ENCODE measurements at regions not wholly inside any gene's neighbourhood (a gene's known extent, or its start where the extent isn't known, plus 50 kb on each side); places are given as distances from the start of the nearest gene placed in this dataset.

GRCh38 chr21:35965699-35966098 is 94.6 kb downstream of the SETD4 start:
- Histone ChIP-seq H2AFZ (no peak overlapping the region), H3F3A (ENCODE audit: insufficient read depth) (no peaks in the 10 kb centered on the region), H3K9me2 (ENCODE audit: insufficient read depth) (no peaks in the 10 kb centered on the region), H3K27ac (no peak overlapping the region), H3K4me2 (ENCODE audit: unreplicated experiment) (no peak overlapping the region), H3K4me1 (ENCODE audit: insufficient read depth) (no peaks in the 10 kb centered on the region), H4K20me1 (ENCODE audit: insufficient read depth) (no peaks in the 10 kb centered on the region), H3K79me2 (ENCODE audit: insufficient read depth) (no peaks in the 10 kb centered on the region), H3K4me3 (no peak overlapping the region), H3K27me3 (replicated peaks; ENCODE audit: insufficient read depth) (no peaks in the 10 kb centered on the region), H3K9me3 (ENCODE audit: low read depth) (no peaks in the 10 kb centered on the region), H3K36me3 (ENCODE audit: low read depth) (no peaks in the 10 kb centered on the region), H3K9ac (no peak overlapping the region)
- WGBS, 2 experiments (ENCODE audit: low coverage in 1 of 2, low lambda C conversion rate in 2 of 2, missing lambda C conversion rate in 2 of 2) = 71% methylated on average over 4 of the region's 4 CpGs
- in situ Hi-C loops (cut with MboI) = no loop called here
- DNase-seq = no peak
- no peak for TF ChIP-seq EZH2 (IDR thresholded peaks at IDR 0.05; ENCODE audit: insufficient read depth, poor library complexity, severe bottlenecking)
- no peak for TF ChIP-seq EZH2phosphoT487 (IDR thresholded peaks at IDR 0.05; ENCODE audit: insufficient read depth, low read depth)

- Histone ChIP-seq H2AFZ (no peak overlapping the region), H3K9me3 (ENCODE audit: low read depth) (no peaks in the 10 kb centered on the region), H4K20me1 (ENCODE audit: insufficient read depth) (no peaks in the 10 kb centered on the region), H3K27ac (no peak overlapping the region), H3K9me2 (ENCODE audit: insufficient read depth) (no peaks in the 10 kb centered on the region), H3K27me3 (replicated peaks; ENCODE audit: insufficient read depth) (no peaks in the 10 kb centered on the region; the same call in 1 of the 2 replicates), H3K36me3 (ENCODE audit: low read depth) (no peaks in the 10 kb centered on the region), H3K9ac (no peak overlapping the region), H3F3A (ENCODE audit: insufficient read depth) (no peaks in the 10 kb centered on the region), H3K4me1 (ENCODE audit: insufficient read depth) (no peaks in the 10 kb centered on the region), H3K4me3 (no peak overlapping the region), H3K79me2 (ENCODE audit: insufficient read depth) (no peaks in the 10 kb centered on the region), H3K4me2 (ENCODE audit: unreplicated experiment) (no peak overlapping the region)
- 62 to 66% methylated on average over 9 of the region's 9 CpGs for WGBS, 2 experiments (ENCODE audit: low coverage in 1 of 2, low lambda C conversion rate in 2 of 2, missing lambda C conversion rate in 2 of 2)
- DNase-seq = no peak
- no peak for TF ChIP-seq EZH2phosphoT487 (IDR thresholded peaks at IDR 0.05; ENCODE audit: insufficient read depth, low read depth)
- TF ChIP-seq EZH2 (IDR thresholded peaks at IDR 0.05; ENCODE audit: insufficient read depth, poor library complexity, severe bottlenecking) = no peak
- in situ Hi-C loops (cut with MboI) = no loop called here
These were observed 96.3 kb downstream of the SETD4 start for GRCh38 chr21:35963920-35964451.

GRCh38 chr21:35962917-35963316 is 97.4 kb downstream of the SETD4 start:
- no peaks in the 10 kb centered on the region for H3K9me2 ChIP-seq (ENCODE audit: insufficient read depth)
- no peak for DNase-seq
- H3K4me3 ChIP-seq = no peak overlapping the region
- no peaks in the 10 kb centered on the region; the same call in 1 of the 2 replicates for H3K27me3 ChIP-seq (replicated peaks; ENCODE audit: insufficient read depth)
- H3K27ac ChIP-seq = no peak overlapping the region
- H3K9ac ChIP-seq = no peak overlapping the region
- in situ Hi-C loops (cut with MboI) = no loop called here
- TF ChIP-seq EZH2phosphoT487 (IDR thresholded peaks at IDR 0.05; ENCODE audit: insufficient read depth, low read depth) = no peak
- TF ChIP-seq EZH2 (IDR thresholded peaks at IDR 0.05; ENCODE audit: insufficient read depth, poor library complexity, severe bottlenecking) = no peak
- H3K4me2 ChIP-seq (ENCODE audit: unreplicated experiment) = no peak overlapping the region
- WGBS, 2 experiments (ENCODE audit: low coverage in 1 of 2, low lambda C conversion rate in 2 of 2, missing lambda C conversion rate in 2 of 2) = 73 to 75% methylated on average over 2 of the region's 2 CpGs
- no peaks in the 10 kb centered on the region for H3K79me2 ChIP-seq (ENCODE audit: insufficient read depth)
- no peaks in the 10 kb centered on the region for H3K4me1 ChIP-seq (ENCODE audit: insufficient read depth)
- no peaks in the 10 kb centered on the region for H3F3A ChIP-seq (ENCODE audit: insufficient read depth)
- H4K20me1 ChIP-seq (ENCODE audit: insufficient read depth) = no peaks in the 10 kb centered on the region
- no peaks in the 10 kb centered on the region for H3K9me3 ChIP-seq (ENCODE audit: low read depth)
- H3K36me3 ChIP-seq (ENCODE audit: low read depth) = no peaks in the 10 kb centered on the region
- no peak overlapping the region for H2AFZ ChIP-seq

GRCh38 chr21:35954066-35954465 is 106.3 kb downstream of the SETD4 start:
- Histone ChIP-seq H3K4me3 (no peak overlapping the region), H3K36me3 (ENCODE audit: low read depth) (no peaks in the 10 kb centered on the region), H3K9ac (no peak overlapping the region), H3K27ac (no peak overlapping the region), H4K20me1 (ENCODE audit: insufficient read depth) (no peaks in the 10 kb centered on the region), H3F3A (ENCODE audit: insufficient read depth) (no peaks in the 10 kb centered on the region), H3K9me3 (ENCODE audit: low read depth) (no peaks in the 10 kb centered on the region), H3K9me2 (ENCODE audit: insufficient read depth) (no peaks in the 10 kb centered on the region), H2AFZ (no peak overlapping the region), H3K79me2 (ENCODE audit: insufficient read depth) (no peaks in the 10 kb centered on the region), H3K4me2 (ENCODE audit: unreplicated experiment) (no peak overlapping the region), H3K4me1 (ENCODE audit: insufficient read depth) (no peaks in the 10 kb centered on the region), H3K27me3 (replicated peaks; ENCODE audit: insufficient read depth) (no peaks in the 10 kb centered on the region)
- in situ Hi-C loops (cut with MboI) = no loop called here
- 41 to 50% methylated on average over 4 of the region's 4 CpGs for WGBS, 2 experiments (ENCODE audit: low coverage in 1 of 2, low lambda C conversion rate in 2 of 2, missing lambda C conversion rate in 2 of 2)
- TF ChIP-seq EZH2phosphoT487 (IDR thresholded peaks at IDR 0.05; ENCODE audit: insufficient read depth, low read depth) = no peak
- TF ChIP-seq EZH2 (IDR thresholded peaks at IDR 0.05; ENCODE audit: insufficient read depth, poor library complexity, severe bottlenecking) = no peak
- no peak for DNase-seq

- H3K4me3 ChIP-seq = no peak overlapping the region
- TF ChIP-seq EZH2 (IDR thresholded peaks at IDR 0.05; ENCODE audit: insufficient read depth, poor library complexity, severe bottlenecking) (no peak), EZH2phosphoT487 (IDR thresholded peaks at IDR 0.05; ENCODE audit: insufficient read depth, low read depth) (no peak)
- H3F3A ChIP-seq (ENCODE audit: insufficient read depth) = no peaks in the 10 kb centered on the region
- no peaks in the 10 kb centered on the region for H3K9me3 ChIP-seq (ENCODE audit: low read depth)
- no peaks in the 10 kb centered on the region for H3K27me3 ChIP-seq (replicated peaks; ENCODE audit: insufficient read depth)
- H4K20me1 ChIP-seq (ENCODE audit: insufficient read depth) = no peaks in the 10 kb centered on the region
- H3K9me2 ChIP-seq (ENCODE audit: insufficient read depth) = no peaks in the 10 kb centered on the region
- in situ Hi-C loops (cut with MboI) = no loop called here
- H3K27ac ChIP-seq = no peak overlapping the region
- DNase-seq = no peak
- 18 to 38% methylated on average over 2 of the region's 2 CpGs for WGBS, 2 experiments (ENCODE audit: low coverage in 1 of 2, low lambda C conversion rate in 2 of 2, missing lambda C conversion rate in 2 of 2)
- H2AFZ ChIP-seq = no peak overlapping the region
- no peaks in the 10 kb centered on the region for H3K79me2 ChIP-seq (ENCODE audit: insufficient read depth)
- no peaks in the 10 kb centered on the region for H3K4me1 ChIP-seq (ENCODE audit: insufficient read depth)
- no peak overlapping the region for H3K4me2 ChIP-seq (ENCODE audit: unreplicated experiment)
- H3K9ac ChIP-seq = no peak overlapping the region
- H3K36me3 ChIP-seq (ENCODE audit: low read depth) = no peaks in the 10 kb centered on the region
These were observed 106.7 kb downstream of the SETD4 start for GRCh38 chr21:35953597-35953996.
